ENCODE measurements at regions not wholly inside any gene's neighbourhood (a gene's known extent, or its start where the extent isn't known, plus 50 kb on each side); places are given as distances from the start of the nearest gene placed in this dataset.

DNA sequence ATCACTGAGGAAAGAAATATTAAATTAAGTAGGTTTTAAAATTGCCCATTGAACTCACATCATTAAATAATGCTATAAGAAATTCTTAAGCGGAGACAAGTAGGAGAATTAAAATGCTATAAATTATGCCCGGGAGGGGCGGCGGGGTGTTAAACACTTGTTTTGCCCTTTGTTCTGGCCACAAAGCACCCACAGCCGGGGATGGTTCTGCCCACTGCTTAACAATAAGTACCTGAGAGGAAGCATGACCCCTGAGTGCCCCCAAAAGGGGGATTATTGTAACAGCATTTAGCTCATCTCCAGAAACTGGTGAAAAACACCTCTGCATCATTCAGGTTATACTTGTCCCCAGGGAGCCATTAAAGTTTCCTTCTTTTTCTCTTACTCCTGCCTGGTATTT lies 332.7 kb upstream of the POU3F3 start:
- Histone ChIP-seq H3K4me3 (ENCODE audit: low read depth, low read length) (no peak overlapping the region), H3K4me1 (no peaks in the 10 kb centered on the region), H3K27me3 (ENCODE audit: control insufficient read depth, insufficient read depth, low read length) (no peaks in the 10 kb centered on the region), H3K27ac (no peak overlapping the region), H2AFZ (no peak overlapping the region), H3K36me3 (ENCODE audit: control insufficient read depth, insufficient read depth, low read length) (no peaks in the 10 kb centered on the region), H3K9ac (no peak overlapping the region), H3K4me2 (ENCODE audit: low read length) (no peak overlapping the region), H3K79me2 (no peaks in the 10 kb centered on the region), H3K9me3 (ENCODE audit: control insufficient read depth, low read length) (no peaks in the 10 kb centered on the region)
- TF ChIP-seq, protein P1, sequence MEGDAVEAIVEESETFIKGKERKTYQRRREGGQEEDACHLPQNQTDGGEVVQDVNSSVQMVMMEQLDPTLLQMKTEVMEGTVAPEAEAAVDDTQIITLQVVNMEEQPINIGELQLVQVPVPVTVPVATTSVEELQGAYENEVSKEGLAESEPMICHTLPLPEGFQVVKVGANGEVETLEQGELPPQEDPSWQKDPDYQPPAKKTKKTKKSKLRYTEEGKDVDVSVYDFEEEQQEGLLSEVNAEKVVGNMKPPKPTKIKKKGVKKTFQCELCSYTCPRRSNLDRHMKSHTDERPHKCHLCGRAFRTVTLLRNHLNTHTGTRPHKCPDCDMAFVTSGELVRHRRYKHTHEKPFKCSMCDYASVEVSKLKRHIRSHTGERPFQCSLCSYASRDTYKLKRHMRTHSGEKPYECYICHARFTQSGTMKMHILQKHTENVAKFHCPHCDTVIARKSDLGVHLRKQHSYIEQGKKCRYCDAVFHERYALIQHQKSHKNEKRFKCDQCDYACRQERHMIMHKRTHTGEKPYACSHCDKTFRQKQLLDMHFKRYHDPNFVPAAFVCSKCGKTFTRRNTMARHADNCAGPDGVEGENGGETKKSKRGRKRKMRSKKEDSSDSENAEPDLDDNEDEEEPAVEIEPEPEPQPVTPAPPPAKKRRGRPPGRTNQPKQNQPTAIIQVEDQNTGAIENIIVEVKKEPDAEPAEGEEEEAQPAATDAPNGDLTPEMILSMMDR (IDR thresholded peaks at IDR 0.05) = no peak

DNA sequence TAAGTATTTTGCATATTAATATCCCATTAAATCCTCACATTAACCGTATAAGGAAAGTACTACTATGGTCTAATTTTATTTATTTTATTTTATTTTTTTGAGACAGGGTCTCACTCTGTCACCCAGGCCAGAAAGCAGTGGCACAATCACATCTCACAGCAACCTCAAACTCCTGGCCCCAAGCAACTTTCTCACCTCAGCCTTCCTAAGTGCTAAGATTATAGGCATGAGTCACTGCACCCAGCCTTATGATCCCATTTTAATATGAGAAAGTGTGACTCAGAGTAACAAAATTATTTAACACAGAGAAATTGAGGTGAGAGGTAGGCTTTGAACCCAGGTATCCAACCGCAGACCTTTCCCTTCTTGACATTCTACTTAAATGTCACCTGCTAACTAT lies 330.0 kb upstream of the POU3F3 start:
- H2AFZ ChIP-seq = no peak overlapping the region
- H3K27ac ChIP-seq = no peak overlapping the region
- H3K36me3 ChIP-seq (ENCODE audit: control insufficient read depth, insufficient read depth, low read length) = no peaks in the 10 kb centered on the region
- TF ChIP-seq, protein P1 (IDR thresholded peaks at IDR 0.05) = no peak
- H3K79me2 ChIP-seq = no peaks in the 10 kb centered on the region
- H3K27me3 ChIP-seq (ENCODE audit: control insufficient read depth, insufficient read depth, low read length) = no peaks in the 10 kb centered on the region
- no peak overlapping the region for H3K4me3 ChIP-seq (ENCODE audit: low read depth, low read length)
- H3K4me1 ChIP-seq = no peaks in the 10 kb centered on the region
- H3K4me2 ChIP-seq (ENCODE audit: low read length) = no peak overlapping the region
- no peaks in the 10 kb centered on the region for H3K9me3 ChIP-seq (ENCODE audit: control insufficient read depth, low read length)
- no peak overlapping the region for H3K9ac ChIP-seq

- Histone ChIP-seq H3K27ac (no peak overlapping the region), H3K4me3 (ENCODE audit: low read depth, low read length) (no peak overlapping the region), H3K36me3 (ENCODE audit: control insufficient read depth, insufficient read depth, low read length) (no peaks in the 10 kb centered on the region), H3K79me2 (no peaks in the 10 kb centered on the region), H3K4me2 (ENCODE audit: low read length) (no peak overlapping the region), H3K9me3 (ENCODE audit: control insufficient read depth, low read length) (no peaks in the 10 kb centered on the region), H3K27me3 (ENCODE audit: control insufficient read depth, insufficient read depth, low read length) (no peaks in the 10 kb centered on the region), H3K9ac (no peak overlapping the region), H3K4me1 (no peaks in the 10 kb centered on the region), H2AFZ (no peak overlapping the region)
- TF ChIP-seq, protein P1 (IDR thresholded peaks at IDR 0.05) = no peak
Observed at GRCh38 chr2:104528101-104528500, 325.8 kb upstream of the POU3F3 start.

DNA sequence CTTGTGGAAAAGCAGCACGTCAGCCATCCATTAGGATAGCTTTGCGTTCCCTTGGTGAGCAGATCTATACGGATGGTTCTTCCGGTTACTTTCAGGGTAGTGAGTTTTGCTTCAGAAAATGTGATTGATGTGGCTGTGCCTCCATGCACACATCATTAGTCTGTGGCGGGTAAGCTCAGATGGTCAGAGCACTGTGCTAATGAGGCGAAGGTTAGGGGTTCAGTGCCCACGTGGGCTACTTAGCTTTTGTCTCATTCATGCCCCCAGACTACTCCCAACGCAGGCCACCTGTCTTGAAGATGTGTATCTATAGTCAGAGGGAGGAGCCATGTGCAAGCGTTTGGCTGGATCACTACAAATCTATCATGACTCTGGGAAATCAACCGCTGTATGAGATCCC lies 322.8 kb upstream of the POU3F3 start:
- no peak overlapping the region for H2AFZ ChIP-seq
- no peak overlapping the region for H3K4me2 ChIP-seq (ENCODE audit: low read length)
- no peaks in the 10 kb centered on the region for H3K27me3 ChIP-seq (ENCODE audit: control insufficient read depth, insufficient read depth, low read length)
- H3K36me3 ChIP-seq (ENCODE audit: control insufficient read depth, insufficient read depth, low read length) = no peaks in the 10 kb centered on the region
- H3K27ac ChIP-seq = no peak overlapping the region
- no peaks in the 10 kb centered on the region for H3K79me2 ChIP-seq
- TF ChIP-seq, protein P1 (IDR thresholded peaks at IDR 0.05) = no peak
- H3K4me1 ChIP-seq = no peaks in the 10 kb centered on the region
- H3K9me3 ChIP-seq (ENCODE audit: control insufficient read depth, low read length) = no peaks in the 10 kb centered on the region
- H3K9ac ChIP-seq = no peak overlapping the region
- no peak overlapping the region for H3K4me3 ChIP-seq (ENCODE audit: low read depth, low read length)

GRCh38 chr2:104537116-104537515 lies 316.8 kb upstream of the POU3F3 start:
- H3K4me3 ChIP-seq (ENCODE audit: low read depth, low read length) = no peak overlapping the region
- H3K4me1 ChIP-seq = no peaks in the 10 kb centered on the region
- H3K4me2 ChIP-seq (ENCODE audit: low read length) = no peak overlapping the region
- H3K9ac ChIP-seq = no peak overlapping the region
- no peaks in the 10 kb centered on the region for H3K9me3 ChIP-seq (ENCODE audit: control insufficient read depth, low read length)
- no peak overlapping the region for H3K27ac ChIP-seq
- H3K36me3 ChIP-seq (ENCODE audit: control insufficient read depth, insufficient read depth, low read length) = no peaks in the 10 kb centered on the region
- H2AFZ ChIP-seq = no peak overlapping the region
- H3K79me2 ChIP-seq = no peaks in the 10 kb centered on the region
- TF ChIP-seq, protein P1 (IDR thresholded peaks at IDR 0.05) = no peak
- H3K27me3 ChIP-seq (ENCODE audit: control insufficient read depth, insufficient read depth, low read length) = no peaks in the 10 kb centered on the region
